ACHN (cell line): ENCODE measurements at regions not wholly inside any gene's neighbourhood (a gene's known extent, or its start where the extent isn't known, plus 50 kb on each side); places are given as distances from the start of the nearest gene placed in this dataset.

ENCODE experiments used
- DNase-seq: peaks from one replicate; pipeline ENCODE4 v3.0.0-alpha.2; 2015
- in situ Hi-C: cut with HindIII; loops from 2 replicates; pipeline ENCODE4 v1.10.0; 2017; ENCODE audit warnings: low sequenced_read_pairs, low pct_ligation_motif_present, low pct_unique_long_range_greater_than_20kb

GRCh38 chr17:69858460-69858859 lies 216.6 kb upstream of the KCNJ16 start:
- in situ Hi-C loops, result no loop called here
- peak; percentile 22 for DNase-seq

- in situ Hi-C loops, result no loop called here
- no peak for DNase-seq
These were observed 214.8 kb upstream of the KCNJ16 start for GRCh38 chr17:69860142-69860680.

GRCh38 chr17:69864462-69864861 lies 210.6 kb upstream of the KCNJ16 start:
- DNase-seq, result no peak
- in situ Hi-C loops, result no loop called here

GRCh38 chr17:69869667-69870066 lies 205.4 kb upstream of the KCNJ16 start:
- DNase-seq, result no peak
- in situ Hi-C loops, result no loop called here

- peak; percentile 87 for DNase-seq
- in situ Hi-C loops, result no loop called here
These were observed 204.9 kb upstream of the KCNJ16 start for GRCh38 chr17:69870091-69870530.

- in situ Hi-C loops, result no loop called here
These were observed 204.2 kb upstream of the KCNJ16 start for GRCh38 chr17:69870751-69871199.

GRCh38 chr17:69871318-69871717 lies 203.7 kb upstream of the KCNJ16 start:
- no peak for DNase-seq
- in situ Hi-C loops, result no loop called here

More at GRCh38 chr17:69870751-69871199, 204.2 kb upstream of the KCNJ16 start:
- DNase-seq, result peak; percentile 22

- in situ Hi-C loops, result no loop called here
- DNase-seq, result no peak
These were observed 202.3 kb upstream of the KCNJ16 start for GRCh38 chr17:69872675-69873262.

GRCh38 chr17:69874175-69874670 lies 200.8 kb upstream of the KCNJ16 start:
- no peak for DNase-seq
- in situ Hi-C loops, result no loop called here

- no peak for DNase-seq
- in situ Hi-C loops, result no loop called here
These were observed 198.3 kb upstream of the KCNJ16 start for GRCh38 chr17:69876757-69877156.

GRCh38 chr17:69878661-69879060 lies 196.4 kb upstream of the KCNJ16 start:
- no peak for DNase-seq
- in situ Hi-C loops, result no loop called here

- no peak for DNase-seq
- in situ Hi-C loops, result no loop called here
These were observed 195.4 kb upstream of the KCNJ16 start for GRCh38 chr17:69879576-69879975.

- in situ Hi-C loops, result no loop called here
- no peak for DNase-seq
These were observed 194.4 kb upstream of the KCNJ16 start for GRCh38 chr17:69880591-69881112.

- no peak for DNase-seq
- in situ Hi-C loops, result no loop called here
These were observed 192.7 kb upstream of the KCNJ16 start for GRCh38 chr17:69882281-69882680.

GRCh38 chr17:69883120-69883519 lies 191.9 kb upstream of the KCNJ16 start:
- in situ Hi-C loops, result no loop called here
- no peak for DNase-seq

GRCh38 chr17:69884356-69884755 lies 190.7 kb upstream of the KCNJ16 start:
- no peak for DNase-seq

GRCh38 chr17:69884846-69885245 lies 190.2 kb upstream of the KCNJ16 start:
- in situ Hi-C loops, result no loop called here
- no peak for DNase-seq

More at GRCh38 chr17:69884356-69884755, 190.7 kb upstream of the KCNJ16 start:
- in situ Hi-C loops, result no loop called here

- in situ Hi-C loops, result no loop called here
These were observed 176.4 kb upstream of the KCNJ16 start for GRCh38 chr17:69898601-69899000.

GRCh38 chr17:69900101-69900500 lies 174.9 kb upstream of the KCNJ16 start:
- no peak for DNase-seq
- in situ Hi-C loops, result no loop called here

More at GRCh38 chr17:69898601-69899000, 176.4 kb upstream of the KCNJ16 start:
- no peak for DNase-seq

GRCh38 chr17:69900829-69901228 lies 174.2 kb upstream of the KCNJ16 start:
- no peak for DNase-seq
- in situ Hi-C loops, result no loop called here
